ENCODE measurements at regions not wholly inside any gene's neighbourhood (a gene's known extent, or its start where the extent isn't known, plus 50 kb on each side); places are given as distances from the start of the nearest gene placed in this dataset.
A peak's percentile ranks its signal among the peaks of the same experiment; 100 is the strongest.

GRCh38 chr3:14598143-14598569 lies 53.4 kb upstream of the CCDC174 start (continued):
- TF ChIP-seq CBFB (CRISPR knock-in tag; IDR thresholded peaks at IDR 0.05) (no peak), MTF1 (CRISPR knock-in tag; IDR thresholded peaks at IDR 0.05; ENCODE audit: borderline replicate concordance) (no peak), FOXJ3 (CRISPR knock-in tag; IDR thresholded peaks at IDR 0.05) (no peak), ZNF589 (CRISPR knock-in tag; IDR thresholded peaks at IDR 0.05; ENCODE audit: low read depth) (peak; percentile 89), ZBTB11 (CRISPR knock-in tag; IDR thresholded peaks at IDR 0.05) (peak in 1 of 3 experiments; percentile 73; a peak in 2 of 6 replicates), CAMTA2 (CRISPR knock-in tag; conservative IDR thresholded peaks at IDR 0.05) (no peak), ATF7 (IDR thresholded peaks at IDR 0.05) (no peak), DACH1 (IDR thresholded peaks at IDR 0.05; ENCODE audit: partially characterized antibody) (no peak), NCOA1 (IDR thresholded peaks at IDR 0.05; ENCODE audit: low read depth) (peak; percentile 85), SETDB1 (IDR thresholded peaks at IDR 0.05; ENCODE audit: low read length) (no peak), PTRF (tag; IDR thresholded peaks at IDR 0.05) (no peak), ERF (CRISPR knock-in tag; IDR thresholded peaks at IDR 0.05) (no peak), MXD1 (CRISPR knock-in tag; IDR thresholded peaks at IDR 0.05; ENCODE audit: borderline replicate concordance, poor library complexity, severe bottlenecking) (no peak), RCOR1 (IDR thresholded peaks at IDR 0.05; ENCODE audit: borderline replicate concordance in 1 of 2, low read depth in 2 of 2, low read length in 2 of 2) (peak in 1 of 2 experiments; percentile 79; a peak in 2 of 4 replicates), HMGXB4 (CRISPR knock-in tag; IDR thresholded peaks at IDR 0.05) (no peak), MXI1 (IDR thresholded peaks at IDR 0.05; ENCODE audit: low read depth, low read length) (no peak), ZBTB17 (CRISPR knock-in tag; IDR thresholded peaks at IDR 0.05) (peak; percentile 29; the same call in 1 of the 2 replicates), KLF13 (tag; IDR thresholded peaks at IDR 0.05; ENCODE audit: borderline replicate concordance, low read depth) (no peak), E2F3 (CRISPR knock-in tag; IDR thresholded peaks at IDR 0.05) (no peak), ZBTB9 (CRISPR knock-in tag; IDR thresholded peaks at IDR 0.05) (0 out of 2 replicates have a peak, but pooled peaks have one; percentile 47), ATF3 (IDR thresholded peaks at IDR 0.05) (no peak), ATF3 (CRISPR knock-in tag; conservative IDR thresholded peaks at IDR 0.05) (no peak)

Measured in K562 (cell line).